ENCODE measurements at regions not wholly inside any gene's neighbourhood (a gene's known extent, or its start where the extent isn't known, plus 50 kb on each side); places are given as distances from the start of the nearest gene placed in this dataset.

GRCh38 chr20:40568200-40568599 lies 120.8 kb downstream of the MAFB start:
- Histone ChIP-seq H3K4me3 (no peak overlapping the region), H3K9me3 (no peaks in the 10 kb centered on the region), H3K4me1 (peaks cover 0 to 15% (median 6%) of the 10 kb centered on the region in 3 donors), H3K36me3 (no peaks in the 10 kb centered on the region), H3K27me3 (no peaks in the 10 kb centered on the region), H3K27ac (no peak overlapping the region)
- WGBS, 2 donors (ENCODE audit: low coverage in 1 of 2) = 75% methylated on average over 2 of the region's 3 CpGs; no CpG with 5 or more reads in 1 of the 2 donors
- no peak for ATAC-seq
- no peak for TF ChIP-seq POLR2A (IDR thresholded peaks at IDR 0.05)
- TF ChIP-seq POLR2AphosphoS5 (IDR thresholded peaks at IDR 0.05) = no peak
- TF ChIP-seq EP300 (IDR thresholded peaks at IDR 0.05) = no peak
- no peak for TF ChIP-seq CTCF (IDR thresholded peaks at IDR 0.05)

GRCh38 chr20:40565682-40566040 lies 123.4 kb downstream of the MAFB start:
- Histone ChIP-seq H3K27ac (no peak overlapping the region), H3K4me1 (peaks cover 0 to 17% (median 7%) of the 10 kb centered on the region in 3 donors), H3K4me3 (no peak overlapping the region), H3K36me3 (no peaks in the 10 kb centered on the region), H3K9me3 (no peaks in the 10 kb centered on the region), H3K27me3 (no peaks in the 10 kb centered on the region)
- ATAC-seq = no peak
- TF ChIP-seq CTCF (IDR thresholded peaks at IDR 0.05) = no peak
- WGBS, 2 donors (ENCODE audit: low coverage in 1 of 2) = no CpG with 5 or more reads among the region's 1 CpG

- H3K27ac ChIP-seq = no peak overlapping the region
- TF ChIP-seq POLR2A (IDR thresholded peaks at IDR 0.05) = no peak
- peak; percentile 68 for TF ChIP-seq POLR2AphosphoS5 (IDR thresholded peaks at IDR 0.05)
- H3K27me3 ChIP-seq = no peaks in the 10 kb centered on the region
- ATAC-seq = no peak
- H3K9me3 ChIP-seq = no peaks in the 10 kb centered on the region
- no peak overlapping the region for H3K4me3 ChIP-seq
- WGBS, 2 donors (ENCODE audit: low coverage in 1 of 2) = 16 to 54% methylated on average over 3 to 4 of the region's 6 CpGs
- no peaks in the 10 kb centered on the region for H3K36me3 ChIP-seq
- peaks cover 0 to 17% (median 7%) of the 10 kb centered on the region in 3 donors for H3K4me1 ChIP-seq
Measured at GRCh38 chr20:40565001-40565681, 123.9 kb downstream of the MAFB start.

- 11 to 34% methylated on average over 8 of the region's 8 CpGs for WGBS, 2 donors (ENCODE audit: low coverage in 1 of 2)
- ATAC-seq = no peak
- H3K27ac ChIP-seq = no peak overlapping the region
Measured at GRCh38 chr20:40563296-40563950, 125.6 kb downstream of the MAFB start.

GRCh38 chr20:40562031-40562430 lies 127.0 kb downstream of the MAFB start:
- Histone ChIP-seq H3K4me1 (peaks cover 0 to 17% (median 7%) of the 10 kb centered on the region in 3 donors), H3K27ac (no peak overlapping the region), H3K27me3 (no peaks in the 10 kb centered on the region), H3K36me3 (no peaks in the 10 kb centered on the region), H3K9me3 (no peaks in the 10 kb centered on the region), H3K4me3 (no peak overlapping the region)
- ATAC-seq = no peak
- 40% methylated on average over 2 of the region's 2 CpGs; no CpG with 5 or more reads in 1 of the 2 donors for WGBS, 2 donors (ENCODE audit: low coverage in 1 of 2)
- TF ChIP-seq CTCF (IDR thresholded peaks at IDR 0.05) (no peak), POLR2AphosphoS5 (IDR thresholded peaks at IDR 0.05) (no peak), EP300 (IDR thresholded peaks at IDR 0.05) (no peak), POLR2A (IDR thresholded peaks at IDR 0.05) (no peak)

More at GRCh38 chr20:40563296-40563950, 125.6 kb downstream of the MAFB start:
- Histone ChIP-seq H3K27me3 (no peaks in the 10 kb centered on the region), H3K4me1 (peaks cover 0 to 17% (median 7%) of the 10 kb centered on the region in 3 donors), H3K36me3 (no peaks in the 10 kb centered on the region), H3K9me3 (no peaks in the 10 kb centered on the region), H3K4me3 (no peak overlapping the region)
- no peak for TF ChIP-seq EP300 (IDR thresholded peaks at IDR 0.05)
- TF ChIP-seq POLR2AphosphoS5 (IDR thresholded peaks at IDR 0.05) = no peak
- TF ChIP-seq POLR2A (IDR thresholded peaks at IDR 0.05) = no peak
- no peak for TF ChIP-seq CTCF (IDR thresholded peaks at IDR 0.05)
